GM19035 (cell line): ENCODE measurements at regions not wholly inside any gene's neighbourhood (a gene's known extent, or its start where the extent isn't known, plus 50 kb on each side); places are given as distances from the start of the nearest gene placed in this dataset.
"Not testable (repeated sequence)": the region's sequence is repeated elsewhere in the genome, so short reads cannot be mapped to it uniquely, and the experiment has no call there.

ENCODE experiments used
- ATAC-seq: cut with Tn5 transposase; IDR thresholded peaks from one replicate; pipeline ENCODE4 v1.9.1; 2021; ENCODE audit not compliant: unreplicated experiment

GRCh38 chr9:12351293-12352044 is 341.7 kb upstream of the TYRP1 start:
- ATAC-seq, result no peak

GRCh38 chr9:12352045-12352315 is 341.2 kb upstream of the TYRP1 start:
- ATAC-seq, result no peak

- ATAC-seq, result no peak
Measured at GRCh38 chr9:12363439-12363838, 329.7 kb upstream of the TYRP1 start.

- ATAC-seq, result no peak
Measured at GRCh38 chr9:12368569-12368968, 324.6 kb upstream of the TYRP1 start.

- ATAC-seq, result no peak
Measured at GRCh38 chr9:12391839-12392509, 301.2 kb upstream of the TYRP1 start.

- ATAC-seq, result no peak
Measured at GRCh38 chr9:12394105-12394504, 299.1 kb upstream of the TYRP1 start.

DNA sequence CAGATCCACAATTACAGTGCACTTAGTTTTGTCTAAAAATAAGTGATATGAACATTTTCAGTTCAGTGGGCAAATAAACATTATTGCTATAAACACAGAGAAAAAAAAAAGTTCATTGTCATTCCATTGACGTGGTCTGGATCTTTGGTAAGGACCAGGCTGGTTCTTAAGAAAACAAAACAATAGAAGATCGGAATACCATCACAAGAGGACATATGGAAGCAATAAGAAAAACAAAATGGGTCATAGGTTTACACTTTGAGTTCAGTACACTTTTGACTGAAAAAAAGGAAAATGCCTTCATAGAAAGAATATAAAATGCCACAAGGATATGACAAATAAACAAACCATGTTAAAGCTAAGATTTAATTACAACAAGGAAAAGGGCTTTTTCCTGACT is 289.5 kb upstream of the TYRP1 start:
- no peak for ATAC-seq

- ATAC-seq, result no peak
Measured at GRCh38 chr9:12413986-12414385, 279.2 kb upstream of the TYRP1 start.

- ATAC-seq, result no peak
Measured at GRCh38 chr9:12414514-12414913, 278.7 kb upstream of the TYRP1 start.

DNA sequence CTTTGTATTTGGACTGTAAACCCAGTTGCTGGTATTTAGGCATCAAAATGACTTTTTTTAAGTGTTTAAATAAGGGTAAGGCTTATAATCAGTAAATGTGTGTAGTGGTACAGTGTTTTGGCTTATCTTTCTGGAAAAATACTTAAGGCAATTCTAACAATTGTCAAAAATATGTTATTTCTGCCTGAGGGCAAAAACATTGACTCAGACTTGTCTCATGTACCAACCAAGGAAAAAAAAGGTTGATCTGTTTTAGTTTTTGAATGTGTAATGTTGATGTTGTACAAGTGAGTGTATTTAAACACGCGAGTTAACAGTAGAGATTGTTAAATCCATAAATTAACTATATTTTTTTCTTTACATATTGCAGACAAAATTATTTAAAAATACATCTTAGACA is 277.8 kb upstream of the TYRP1 start:
- ATAC-seq, result no peak

GRCh38 chr9:12416716-12417115 is 276.5 kb upstream of the TYRP1 start:
- ATAC-seq, result no peak

GRCh38 chr9:12424243-12424642 is 268.9 kb upstream of the TYRP1 start:
- no peak for ATAC-seq

- no peak for ATAC-seq
Measured at GRCh38 chr9:12425878-12426864, 267.0 kb upstream of the TYRP1 start.

DNA sequence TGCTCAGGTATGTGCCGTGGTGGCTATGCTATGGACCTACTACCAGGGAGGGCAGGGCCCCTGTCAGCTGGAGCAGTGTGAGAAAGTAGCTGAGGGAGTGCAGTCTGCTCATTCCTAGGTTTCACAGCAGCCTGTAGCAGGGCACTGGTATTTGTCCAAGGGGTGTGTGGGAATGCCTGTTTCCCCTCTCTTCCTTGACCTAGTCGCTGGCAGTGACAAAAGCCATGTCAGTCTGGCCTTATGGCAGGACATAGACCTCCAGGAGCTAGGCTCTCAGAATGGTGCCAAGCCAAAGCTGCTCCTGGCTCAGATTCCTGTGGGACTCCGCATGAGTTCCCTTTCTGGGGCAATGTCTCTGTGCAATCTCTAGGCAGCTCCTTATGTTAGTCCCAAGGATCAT is 253.9 kb upstream of the TYRP1 start:
- no peak for ATAC-seq

DNA sequence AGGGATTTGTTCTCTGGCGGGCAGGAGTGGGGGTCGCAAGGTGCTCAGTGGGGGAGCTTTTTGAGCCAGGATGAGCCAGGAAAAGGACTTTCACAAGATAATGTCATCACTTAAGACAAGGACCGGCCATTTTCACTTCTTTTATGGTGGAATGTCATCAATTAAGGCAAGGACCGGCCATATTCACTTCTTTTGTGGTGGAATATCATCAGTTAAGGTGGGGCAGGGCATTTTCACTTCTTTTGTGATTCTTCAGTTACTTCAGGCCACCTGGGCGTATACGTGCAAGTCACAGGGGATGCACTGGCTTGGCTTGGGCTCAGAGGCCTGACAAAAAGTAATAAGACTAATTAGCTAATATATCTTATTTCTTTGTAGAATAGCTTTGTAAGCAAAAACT is 252.1 kb upstream of the TYRP1 start:
- not testable (repeated sequence) for ATAC-seq

GRCh38 chr9:12441506-12441905 is 251.7 kb upstream of the TYRP1 start:
- ATAC-seq, result no peak

DNA sequence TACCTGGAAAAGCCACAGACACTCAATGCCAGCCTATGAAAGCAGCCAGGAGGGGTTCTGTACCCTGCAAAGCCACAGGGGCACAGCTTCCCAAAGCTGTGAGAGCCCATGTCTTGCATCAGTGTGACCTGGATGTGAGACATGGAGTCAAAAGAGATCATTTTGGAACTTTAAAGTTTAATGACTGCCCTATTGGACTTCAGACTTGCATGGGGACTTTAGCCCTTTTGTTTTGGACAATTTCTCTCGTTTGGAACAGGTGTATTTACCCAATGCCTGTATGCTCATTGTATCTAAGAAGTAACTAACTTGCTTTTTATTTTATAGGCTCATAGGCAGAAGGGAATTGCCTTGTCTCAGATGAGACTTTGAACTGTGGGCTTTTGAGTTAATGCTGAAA is 244.9 kb upstream of the TYRP1 start:
- ATAC-seq, result no peak

DNA sequence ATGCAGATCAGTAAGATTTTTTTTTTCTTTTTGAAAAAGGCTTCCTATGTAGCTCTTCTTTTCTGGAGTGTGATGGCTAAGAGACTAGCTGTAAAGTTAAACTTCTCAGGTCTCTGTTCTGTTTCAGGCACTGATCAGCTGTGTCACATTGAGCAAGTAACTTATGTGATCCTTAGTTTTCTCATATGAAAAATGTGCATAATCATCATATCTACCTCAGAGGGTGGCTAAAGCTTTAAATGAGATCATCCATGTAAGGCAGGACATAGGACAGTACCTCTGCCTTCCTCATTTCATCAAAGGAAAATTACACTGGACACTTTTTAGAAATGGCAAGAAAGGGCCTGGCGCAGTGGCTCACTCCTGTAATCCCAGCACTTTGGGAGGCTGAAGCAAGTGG is 235.9 kb upstream of the TYRP1 start:
- no peak for ATAC-seq

DNA sequence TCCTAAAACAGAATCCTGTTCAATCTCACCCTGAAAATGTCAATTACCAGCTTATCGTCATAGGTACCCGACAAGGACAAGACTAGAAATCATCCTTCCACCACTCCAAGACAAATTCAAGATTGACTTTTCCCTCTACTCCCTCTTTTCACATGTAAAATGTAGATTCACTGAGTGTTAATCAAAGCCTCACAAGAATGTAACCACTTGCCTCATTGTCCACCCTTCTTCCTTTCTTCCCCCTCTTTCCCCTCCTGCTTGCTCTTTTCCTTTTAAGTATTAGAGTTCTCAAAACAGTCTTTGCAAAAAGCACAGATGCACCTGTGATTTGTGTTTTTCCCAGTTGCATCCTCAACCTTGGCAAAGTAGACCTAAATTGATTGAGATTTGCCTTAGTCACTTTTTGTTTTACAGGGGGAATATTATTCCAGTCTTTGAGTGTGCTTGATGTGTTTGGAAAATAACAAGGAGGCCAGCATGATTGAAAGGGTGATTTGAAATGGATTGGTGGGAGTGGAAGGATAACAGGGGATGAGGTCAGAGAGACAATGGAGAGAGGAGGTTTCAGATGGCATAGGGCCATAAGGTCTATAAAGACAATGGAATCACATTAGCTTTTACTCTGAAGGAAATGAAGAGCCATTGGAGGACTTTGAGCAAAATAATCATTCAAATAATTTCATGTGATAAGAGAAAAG is 231.3 kb upstream of the TYRP1 start:
- ATAC-seq, result no peak

DNA sequence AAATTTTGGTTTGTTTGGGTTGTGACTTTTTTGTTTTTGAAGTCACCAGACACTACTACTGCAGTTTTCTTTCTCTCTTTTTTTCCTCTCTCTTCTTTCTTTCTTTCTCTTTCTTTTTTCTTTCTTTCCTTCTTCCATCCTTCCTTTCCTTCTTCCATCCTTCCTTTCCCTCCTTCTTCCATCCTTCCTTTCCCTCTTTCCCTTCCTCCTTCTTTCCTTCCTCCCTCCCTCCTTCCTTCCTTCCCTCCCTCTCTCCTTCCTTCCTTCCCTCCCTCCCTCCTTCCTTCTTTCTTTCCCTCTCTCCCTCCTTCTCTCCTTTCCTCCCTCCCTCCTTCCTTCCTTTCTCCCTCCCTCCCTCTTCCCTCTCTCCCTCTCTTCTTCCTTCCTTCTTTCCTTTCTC is 230.3 kb upstream of the TYRP1 start:
- ATAC-seq, result no peak

DNA sequence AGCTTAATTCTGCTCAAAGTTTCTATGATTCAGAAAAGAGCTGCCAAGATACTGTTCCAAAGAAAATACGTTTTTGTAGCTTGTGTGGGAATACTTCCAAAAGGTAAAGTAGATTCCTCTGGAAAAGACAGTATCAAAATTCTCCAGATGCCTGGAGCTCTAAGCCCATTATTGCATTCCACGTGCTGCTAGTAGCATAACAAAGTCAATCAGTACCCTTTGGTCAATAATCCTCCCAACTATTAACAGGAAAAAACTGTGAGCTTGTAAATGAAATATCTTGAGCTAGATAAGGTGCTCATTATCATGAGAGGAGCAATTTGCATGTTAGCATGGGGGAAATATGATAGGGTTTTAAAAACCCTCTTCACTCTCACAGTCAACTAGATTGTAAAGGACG is 229.5 kb upstream of the TYRP1 start:
- no peak for ATAC-seq
